ENCODE measurements at regions not wholly inside any gene's neighbourhood (a gene's known extent, or its start where the extent isn't known, plus 50 kb on each side); places are given as distances from the start of the nearest gene placed in this dataset.
"Not testable (repeated sequence)": the region's sequence is repeated elsewhere in the genome, so short reads cannot be mapped to it uniquely, and the experiment has no call there.

- no peak for DNase-seq (ENCODE audit: low spot score)
Observed at GRCh38 chr22:22822106-22822505, 65.5 kb upstream of the IGLL5 start.

- DNase-seq (ENCODE audit: low spot score) = not testable (repeated sequence)
Observed at GRCh38 chr22:22822553-22822952, 65.1 kb upstream of the IGLL5 start.

- DNase-seq (ENCODE audit: low spot score) = no peak
Observed at GRCh38 chr22:22823131-22823810, 64.3 kb upstream of the IGLL5 start.

GRCh38 chr22:22824340-22825212 lies 63.0 kb upstream of the IGLL5 start:
- DNase-seq (ENCODE audit: low spot score) = no peak

- no peak for DNase-seq (ENCODE audit: low spot score)
Observed at GRCh38 chr22:22825213-22825593, 62.4 kb upstream of the IGLL5 start.

GRCh38 chr22:22827187-22827939 lies 60.3 kb upstream of the IGLL5 start:
- no peak for DNase-seq (ENCODE audit: low spot score)

GRCh38 chr22:22830193-22830592 lies 57.4 kb upstream of the IGLL5 start:
- DNase-seq (ENCODE audit: low spot score) = no peak

- DNase-seq (ENCODE audit: low spot score) = no peak
Observed at GRCh38 chr22:22830957-22831688, 56.5 kb upstream of the IGLL5 start.

GRCh38 chr22:22833059-22833458 lies 54.6 kb upstream of the IGLL5 start:
- no peak for DNase-seq (ENCODE audit: low spot score)

- DNase-seq (ENCODE audit: low spot score) = no peak
Observed at GRCh38 chr22:22833488-22833887, 54.1 kb upstream of the IGLL5 start.

GRCh38 chr22:22834204-22834603 lies 53.4 kb upstream of the IGLL5 start:
- no peak for DNase-seq (ENCODE audit: low spot score)

GRCh38 chr22:22834783-22835182 lies 52.8 kb upstream of the IGLL5 start:
- DNase-seq (ENCODE audit: low spot score) = no peak

GRCh38 chr22:22835242-22835641 lies 52.4 kb upstream of the IGLL5 start:
- DNase-seq (ENCODE audit: low spot score) = no peak

GRCh38 chr22:22835771-22836291 lies 51.8 kb upstream of the IGLL5 start:
- DNase-seq (ENCODE audit: low spot score) = no peak

GRCh38 chr22:22836635-22837034 lies 51.0 kb upstream of the IGLL5 start:
- no peak for DNase-seq (ENCODE audit: low spot score)

Data from globus pallidus (tissue), 1 donor.